Nephron (organoid): ENCODE measurements at regions not wholly inside any gene's neighbourhood (a gene's known extent, or its start where the extent isn't known, plus 50 kb on each side); places are given as distances from the start of the nearest gene placed in this dataset.
"Not testable (repeated sequence)": the region's sequence is repeated elsewhere in the genome, so short reads cannot be mapped to it uniquely, and the experiment has no call there.

Experiments used
- H3K27ac Mint-ChIP-seq, 3 experiments: 2 replicates each; pipeline ENCODE4 v1.8.0; 2020; ENCODE audit warnings: mixed read lengths in 3 of 3, mild to moderate bottlenecking in 2 of 3, moderate library complexity in 1 of 3
- H3K27me3 Mint-ChIP-seq: 2 replicates; pipeline ENCODE4 v1.8.0; 2021; ENCODE audit warnings: low read depth, mild to moderate bottlenecking, moderate library complexity, mixed read lengths
- H3K36me3 Mint-ChIP-seq: 2 replicates; pipeline ENCODE4 v1.8.0; 2020; ENCODE audit warnings: low read depth, mixed read lengths
- H3K4me1 Mint-ChIP-seq: 2 replicates; pipeline ENCODE4 v1.8.0; 2020; ENCODE audit warnings: mixed read lengths
- H3K4me3 Mint-ChIP-seq, 3 experiments: 2 replicates each; pipeline ENCODE4 v1.8.0; 2020; ENCODE audit warnings: mild to moderate bottlenecking in 3 of 3, mixed read lengths in 3 of 3, moderate library complexity in 2 of 3
- H3K9me3 Mint-ChIP-seq: 2 replicates; pipeline ENCODE4 v1.8.0; 2020; ENCODE audit warnings: mixed read lengths
- CTCF ChIP-seq, 3 experiments: fragments of 200-600 bp; sonication (generic); IDR thresholded peaks; one replicate each; pipeline ENCODE4 v1.5.0; 2021; ENCODE audit warnings: antibody characterized with exemption in 3 of 3; ENCODE audit not compliant: unreplicated experiment in 3 of 3

DNA sequence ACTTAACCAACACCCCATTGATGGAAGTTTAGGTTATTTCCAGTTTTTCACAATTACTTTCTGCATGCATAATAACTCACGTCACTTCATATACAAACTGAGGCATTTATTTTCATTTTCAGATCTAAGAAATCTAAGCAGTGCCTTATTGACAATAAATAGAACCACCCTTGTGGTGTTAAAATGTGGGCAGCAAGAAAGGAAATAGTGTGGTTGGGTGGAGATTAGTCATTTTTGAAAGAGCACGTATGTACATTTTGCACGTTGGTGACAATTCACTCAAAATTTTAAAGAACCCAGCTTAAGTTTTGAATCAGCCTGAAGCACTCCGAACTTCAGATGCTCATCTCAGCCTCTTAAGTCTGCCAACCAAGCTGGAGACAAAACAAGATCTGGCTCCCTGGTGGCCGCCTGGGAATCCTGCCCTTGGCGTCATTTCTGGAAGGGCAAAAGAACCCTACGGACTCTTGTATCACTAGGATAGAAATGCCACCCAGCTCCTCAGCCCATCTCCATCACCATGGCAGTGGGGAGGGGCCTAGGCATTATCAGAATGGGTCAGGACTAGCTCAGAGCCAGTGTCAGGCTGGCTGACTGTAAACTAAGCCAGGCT is 89.5 kb upstream of the BCL2L14 start:
- no peak overlapping the region for H3K4me3 Mint-ChIP-seq
- no peak overlapping the region for H3K27ac Mint-ChIP-seq
- no peaks in the 10 kb centered on the region for H3K9me3 Mint-ChIP-seq
- H3K36me3 Mint-ChIP-seq: no peaks in the 10 kb centered on the region
- TF ChIP-seq CTCF (IDR thresholded peaks at IDR 0.05; ENCODE audit: unreplicated experiment in 3 of 3): no peak
- H3K27me3 Mint-ChIP-seq: no peaks in the 10 kb centered on the region
- no peaks in the 10 kb centered on the region for H3K4me1 Mint-ChIP-seq

- no peaks in the 10 kb centered on the region for H3K36me3 Mint-ChIP-seq
- no peaks in the 10 kb centered on the region for H3K9me3 Mint-ChIP-seq
- no peak for TF ChIP-seq CTCF (IDR thresholded peaks at IDR 0.05; ENCODE audit: unreplicated experiment in 3 of 3)
- no peak overlapping the region for H3K27ac Mint-ChIP-seq
- H3K27me3 Mint-ChIP-seq: no peaks in the 10 kb centered on the region
- H3K4me1 Mint-ChIP-seq: no peaks in the 10 kb centered on the region
- no peak overlapping the region for H3K4me3 Mint-ChIP-seq
Observed at GRCh38 chr12:11984417-11984816, 86.3 kb upstream of the BCL2L14 start.

DNA sequence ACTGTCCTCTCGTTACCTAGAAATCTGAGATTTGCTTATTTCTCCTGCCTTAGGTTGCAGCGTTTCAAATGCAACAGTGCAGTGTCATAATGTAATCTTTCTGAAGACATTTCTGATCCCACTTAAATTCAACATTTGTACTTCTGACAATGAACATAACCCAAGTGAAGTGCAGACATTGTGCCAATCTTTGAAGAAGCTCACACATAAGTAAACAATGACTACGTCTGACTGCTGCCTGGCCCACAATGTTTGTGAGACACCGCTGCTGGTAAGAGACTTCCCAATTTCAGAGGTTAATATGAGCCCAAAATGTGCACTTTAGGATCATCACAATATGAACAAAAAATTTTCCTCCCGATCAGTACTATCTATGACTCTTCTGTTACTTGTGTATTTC is 84.6 kb upstream of the BCL2L14 start:
- TF ChIP-seq CTCF (IDR thresholded peaks at IDR 0.05; ENCODE audit: unreplicated experiment in 3 of 3): no peak
- Mint-ChIP-seq H3K27ac (no peak overlapping the region), H3K4me3 (no peak overlapping the region), H3K4me1 (no peaks in the 10 kb centered on the region), H3K9me3 (no peaks in the 10 kb centered on the region), H3K27me3 (no peaks in the 10 kb centered on the region), H3K36me3 (no peaks in the 10 kb centered on the region)

DNA sequence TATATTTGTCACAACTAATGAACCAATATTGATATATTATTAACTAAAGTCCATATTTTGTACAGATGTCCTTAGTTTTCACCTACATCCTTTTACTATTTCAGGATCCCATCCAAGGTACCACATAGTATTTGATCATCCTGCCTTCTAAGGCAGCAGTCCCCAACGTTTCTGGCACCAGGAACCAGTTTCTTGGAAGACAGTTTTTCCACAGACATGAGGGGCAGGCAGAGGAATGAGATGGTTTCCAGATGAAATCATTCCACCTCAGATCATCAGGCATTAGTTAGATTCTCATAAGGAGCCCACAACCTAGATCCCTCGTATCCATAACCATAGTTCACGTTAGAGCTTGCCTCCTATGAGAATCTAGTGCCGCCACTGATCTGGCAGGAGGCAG is 82.8 kb upstream of the BCL2L14 start:
- H3K9me3 Mint-ChIP-seq: peaks cover 4% of the 10 kb centered on the region
- H3K27ac Mint-ChIP-seq: no peak overlapping the region
- TF ChIP-seq CTCF (IDR thresholded peaks at IDR 0.05; ENCODE audit: unreplicated experiment in 3 of 3): no peak
- H3K4me3 Mint-ChIP-seq: no peak overlapping the region
- H3K27me3 Mint-ChIP-seq: no peaks in the 10 kb centered on the region
- no peaks in the 10 kb centered on the region for H3K36me3 Mint-ChIP-seq
- H3K4me1 Mint-ChIP-seq: no peaks in the 10 kb centered on the region

DNA sequence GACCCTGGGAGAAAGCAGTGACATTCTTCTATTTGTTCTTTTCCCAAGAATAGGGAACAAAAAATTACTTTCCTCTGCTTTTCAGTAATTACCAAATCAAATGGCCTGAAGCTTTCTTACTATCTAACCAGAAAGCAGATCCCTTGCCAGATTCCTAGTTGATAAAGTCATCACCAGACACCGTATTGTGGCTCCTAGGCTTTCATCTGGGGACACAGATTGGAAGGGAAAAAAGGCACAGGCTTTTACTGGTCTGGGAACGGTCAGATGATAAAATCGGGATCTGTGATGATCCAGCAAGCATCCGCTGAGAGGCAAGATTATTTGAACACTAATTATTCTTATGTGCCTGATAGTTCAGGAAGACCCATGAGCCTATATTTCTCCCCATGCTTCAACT is 79.1 kb upstream of the BCL2L14 start:
- Mint-ChIP-seq H3K9me3 (peaks cover 4% of the 10 kb centered on the region), H3K27ac (no peak overlapping the region), H3K4me3 (no peak overlapping the region), H3K36me3 (no peaks in the 10 kb centered on the region), H3K4me1 (no peaks in the 10 kb centered on the region), H3K27me3 (no peaks in the 10 kb centered on the region)
- TF ChIP-seq CTCF (IDR thresholded peaks at IDR 0.05; ENCODE audit: unreplicated experiment in 3 of 3): no peak

- H3K4me3 Mint-ChIP-seq: no peak overlapping the region
- H3K4me1 Mint-ChIP-seq: no peaks in the 10 kb centered on the region
- no peaks in the 10 kb centered on the region for H3K36me3 Mint-ChIP-seq
- no peaks in the 10 kb centered on the region for H3K27me3 Mint-ChIP-seq
- no peak for TF ChIP-seq CTCF (IDR thresholded peaks at IDR 0.05; ENCODE audit: unreplicated experiment in 3 of 3)
- H3K9me3 Mint-ChIP-seq: peaks cover 4% of the 10 kb centered on the region
- no peak overlapping the region for H3K27ac Mint-ChIP-seq
Observed at GRCh38 chr12:11992515-11992914, 78.2 kb upstream of the BCL2L14 start.

DNA sequence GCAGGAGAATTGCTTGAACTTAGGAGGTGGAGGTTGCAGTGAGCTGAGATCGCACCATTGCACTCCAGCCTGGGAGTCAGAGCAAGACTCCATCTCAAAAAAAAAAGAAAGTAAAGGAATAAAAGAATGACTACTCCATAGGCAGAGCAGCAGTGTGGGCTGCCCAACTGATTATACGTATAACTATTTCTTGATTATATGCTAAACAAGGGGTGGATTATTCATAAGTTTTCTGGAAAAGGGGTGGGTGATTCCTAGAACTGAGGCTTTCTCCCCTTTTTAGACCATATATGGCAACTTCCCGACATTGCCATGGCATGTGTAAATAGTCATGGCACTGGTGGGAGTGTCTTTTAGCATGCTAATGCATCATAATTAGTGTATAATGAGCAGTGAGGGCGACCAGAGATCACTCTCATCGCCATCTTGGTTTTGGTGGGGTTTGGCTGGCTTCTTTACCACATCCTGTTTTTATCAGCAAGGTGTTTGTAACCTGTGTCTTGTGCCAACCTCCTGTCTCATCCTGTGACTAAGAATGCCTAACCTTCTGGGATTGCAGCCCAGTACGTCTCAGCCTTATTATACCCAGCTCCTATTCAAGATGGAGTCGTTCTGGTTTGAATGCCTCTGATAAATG is 72.3 kb upstream of the BCL2L14 start:
- not testable (repeated sequence) for H3K27ac Mint-ChIP-seq, H3K4me3 Mint-ChIP-seq, H3K9me3 Mint-ChIP-seq, H3K36me3 Mint-ChIP-seq, H3K27me3 Mint-ChIP-seq, H3K4me1 Mint-ChIP-seq
